ENCODE measurements at regions not wholly inside any gene's neighbourhood (a gene's known extent, or its start where the extent isn't known, plus 50 kb on each side); places are given as distances from the start of the nearest gene placed in this dataset.
"Not testable (repeated sequence)": the region's sequence is repeated elsewhere in the genome, so short reads cannot be mapped to it uniquely, and the experiment has no call there.

DNA sequence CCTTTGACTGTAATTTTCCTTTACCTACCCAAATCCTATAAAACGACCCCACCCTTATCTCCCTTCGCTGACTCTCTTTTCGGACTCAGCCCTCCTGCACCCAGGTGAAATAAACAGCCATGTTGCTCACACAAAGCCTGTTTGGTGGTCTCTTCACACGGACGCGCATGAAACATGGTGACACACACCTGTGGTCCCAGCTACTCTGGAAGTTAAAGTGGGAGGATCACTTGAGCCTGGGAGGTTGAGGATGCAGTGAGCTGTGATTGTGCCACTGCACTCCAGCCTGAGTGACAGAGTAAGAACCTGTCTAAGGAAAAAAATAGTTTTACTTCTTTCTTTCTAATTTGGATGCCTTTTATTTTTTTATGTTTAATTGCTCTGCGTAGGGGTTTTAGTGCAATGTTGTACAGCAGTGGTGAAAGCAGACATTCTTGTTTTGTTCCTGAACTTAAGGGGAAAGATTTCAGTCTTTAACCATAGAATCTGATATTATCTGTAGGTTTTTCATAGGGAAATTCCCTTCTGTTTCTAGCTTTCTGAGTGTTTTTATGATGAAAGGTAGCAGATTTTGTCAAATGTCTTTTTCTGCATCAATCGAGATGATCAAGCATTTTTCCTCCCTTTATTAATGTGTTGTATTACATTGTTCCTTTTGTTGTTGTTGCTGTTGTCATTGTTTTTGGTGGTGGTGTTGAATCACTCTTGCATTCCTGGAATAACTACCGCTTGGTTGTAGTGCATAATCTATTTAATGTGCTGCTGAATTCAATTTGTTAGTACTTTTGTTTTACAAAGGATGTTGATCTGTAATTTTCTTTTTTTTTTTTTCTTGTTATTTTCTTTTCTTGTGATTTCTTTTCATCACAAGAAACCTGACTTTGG lies 497.4 kb downstream of the DISC1 start:
- DNase-seq, result peak; percentile 32

DNA sequence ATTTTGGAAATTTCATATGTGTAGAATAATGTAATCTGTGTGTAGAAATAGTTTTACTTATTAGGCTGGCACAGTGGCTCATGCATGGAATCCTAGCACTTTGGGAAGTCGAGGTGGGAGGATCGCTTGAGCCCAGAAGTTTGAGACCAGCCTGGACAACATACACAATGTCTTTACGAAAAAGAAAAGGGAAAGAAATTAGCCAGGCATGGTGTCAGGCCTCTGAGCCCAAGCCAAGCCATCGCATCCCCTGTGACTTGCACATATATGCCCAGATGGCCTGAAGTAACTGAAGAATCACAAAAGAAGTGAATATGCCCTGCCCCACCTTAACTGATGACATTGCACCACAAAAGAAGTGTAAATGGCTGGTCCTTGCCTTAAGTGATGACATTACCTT lies 491.3 kb downstream of the DISC1 start:
- not testable (repeated sequence) for DNase-seq

DNA sequence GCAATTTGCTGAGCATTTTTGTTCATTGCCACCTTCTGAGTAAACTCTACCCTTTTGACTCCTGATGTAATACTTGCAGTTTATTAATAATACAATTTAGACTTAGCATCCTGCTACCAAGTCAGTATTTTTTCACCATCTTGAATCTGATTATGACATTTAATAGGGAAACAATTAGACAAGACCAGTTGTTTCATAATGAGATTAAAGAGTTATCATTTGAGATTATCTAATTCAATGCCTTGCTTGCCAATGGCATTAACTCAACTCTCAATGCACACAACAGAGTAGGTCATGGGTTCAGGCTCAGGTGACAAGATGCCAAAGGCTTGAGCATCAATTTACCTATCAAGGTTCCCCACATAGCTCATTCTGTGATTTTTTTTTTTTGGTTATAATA lies 488.4 kb downstream of the DISC1 start:
- DNase-seq, result no peak

DNA sequence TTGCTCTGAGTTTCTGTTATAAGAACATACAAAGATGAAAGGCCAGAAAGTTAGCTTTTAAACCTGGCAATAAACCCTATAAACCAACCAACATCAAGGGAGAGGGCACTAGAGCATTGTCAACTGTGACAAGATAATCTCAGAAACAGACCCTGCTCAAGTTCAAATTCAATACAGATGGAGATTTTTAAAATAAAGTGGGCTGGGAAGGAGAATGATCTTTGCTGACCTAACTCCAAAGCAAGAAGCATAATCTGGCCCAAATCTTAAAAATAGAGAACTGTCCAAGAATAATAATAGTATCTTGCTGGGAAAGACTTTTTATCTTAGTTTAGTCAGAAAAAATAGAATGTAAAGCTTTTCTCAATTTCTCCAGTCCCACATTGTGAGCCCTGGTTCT lies 485.5 kb downstream of the DISC1 start:
- peak; percentile 41 for DNase-seq

DNA sequence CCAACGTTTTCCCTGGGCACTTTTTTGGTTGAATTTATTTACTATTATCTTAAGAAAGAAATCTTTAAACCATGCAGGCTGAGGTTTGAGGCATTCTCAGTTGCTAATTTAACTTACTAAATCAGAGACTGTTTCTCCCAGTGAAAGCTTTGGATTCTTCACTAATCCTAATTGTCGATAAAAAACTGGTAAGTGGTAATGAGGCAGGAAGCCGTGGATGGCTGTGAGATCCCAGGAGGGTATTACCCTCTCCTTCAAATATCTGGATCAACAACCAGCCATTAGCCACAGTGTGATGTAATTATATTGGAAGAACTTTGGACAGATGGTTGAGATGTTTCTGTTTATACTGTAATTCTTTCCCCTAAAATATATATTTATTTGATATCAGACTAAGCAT lies 485.0 kb downstream of the DISC1 start:
- peak; percentile 89 for DNase-seq

DNA sequence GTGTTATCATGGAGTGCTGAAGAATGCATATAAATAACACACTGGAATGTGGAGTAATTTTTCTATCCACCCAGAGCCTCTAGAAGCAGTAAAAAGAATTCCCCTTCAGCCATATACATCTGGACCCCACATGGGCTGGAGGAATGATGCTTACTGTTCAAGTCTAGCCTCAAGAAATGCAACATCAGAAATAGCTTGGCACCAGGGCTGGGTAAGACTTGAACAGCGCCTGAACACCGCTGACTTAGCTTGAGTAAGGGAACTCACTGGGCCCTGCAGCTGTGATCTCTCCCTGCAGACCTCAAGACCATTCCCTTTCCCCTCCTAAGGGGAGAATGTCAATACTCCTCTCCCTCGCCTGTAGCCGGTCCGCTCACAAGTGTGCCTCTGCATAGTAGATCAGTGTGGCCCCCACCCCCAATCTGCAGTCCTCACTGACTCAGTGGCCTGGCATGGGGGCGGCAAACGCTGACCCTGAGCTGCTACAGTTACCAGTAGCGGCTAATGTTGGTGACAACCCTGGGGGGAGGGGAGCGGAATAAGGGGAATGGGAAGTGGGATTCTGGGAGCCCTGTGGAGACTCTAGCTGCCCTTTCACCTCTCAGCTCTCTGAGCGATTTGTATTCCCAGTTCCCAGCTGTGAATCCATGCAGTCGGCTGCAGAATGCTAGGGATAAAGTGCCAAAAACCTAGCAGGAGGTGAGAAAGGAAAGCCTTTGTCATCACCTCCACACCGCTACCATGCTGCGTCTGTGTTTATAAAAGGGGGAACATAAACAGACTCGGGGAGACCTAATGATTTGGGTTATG lies 483.9 kb downstream of the DISC1 start:
- DNase-seq, result peak; percentile 98

DNA sequence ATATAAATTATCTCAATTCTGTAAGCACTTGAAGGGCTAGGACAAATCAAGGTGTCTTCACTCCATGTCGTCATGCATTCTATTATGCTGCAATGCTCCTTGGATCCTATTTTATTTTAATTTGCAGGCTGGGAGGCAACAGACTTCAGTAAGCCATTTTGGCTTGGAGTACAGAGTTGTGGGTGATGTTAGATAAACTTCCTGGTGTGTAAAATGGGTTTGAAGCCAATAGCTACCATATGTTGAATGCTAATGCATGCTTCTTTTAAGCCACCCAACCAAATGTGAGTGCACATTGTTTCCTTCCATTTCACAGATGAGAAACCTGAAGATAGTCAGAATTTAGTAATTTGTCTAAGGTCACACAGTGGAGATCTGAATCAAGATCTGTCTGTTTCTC lies 482.8 kb downstream of the DISC1 start:
- DNase-seq, result no peak

DNA sequence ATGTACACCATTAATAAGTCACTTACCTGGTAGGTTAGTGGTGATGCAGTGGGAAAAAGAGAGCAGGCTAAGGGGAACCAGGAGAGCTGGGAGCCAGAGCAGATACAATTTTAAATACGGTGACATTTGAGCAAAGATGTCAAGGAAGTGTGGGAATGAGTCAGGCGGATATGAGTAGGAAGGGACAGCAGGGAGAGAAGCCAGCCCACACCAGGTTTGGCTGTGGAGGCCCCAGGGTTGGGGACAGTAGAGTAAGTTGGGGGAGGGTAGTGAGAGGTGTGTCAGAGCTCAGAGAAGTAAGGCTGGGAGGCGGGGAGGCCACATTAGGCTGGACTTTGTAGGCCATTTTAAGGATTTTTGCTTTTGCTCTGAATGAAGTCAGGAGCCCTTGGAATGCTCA lies 482.0 kb downstream of the DISC1 start:
- no peak for DNase-seq

DNA sequence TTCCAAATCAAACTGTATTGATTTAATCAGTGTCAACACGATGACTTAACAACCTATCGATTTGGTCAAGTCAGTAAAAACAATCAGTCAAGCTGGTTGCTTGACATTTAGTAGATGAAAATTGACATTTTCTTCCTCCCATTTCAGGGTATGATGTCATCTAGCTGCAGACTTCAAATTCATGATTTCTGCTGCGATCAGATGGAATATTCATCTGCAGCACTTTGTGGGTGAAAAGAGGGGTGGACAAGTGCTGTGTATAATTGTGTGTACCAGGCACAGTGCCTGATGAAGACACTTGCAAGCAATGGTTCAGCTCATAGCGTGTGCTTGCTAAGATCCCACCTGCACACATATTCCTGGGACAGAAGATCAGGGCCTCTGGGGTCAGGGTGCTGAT lies 479.8 kb downstream of the DISC1 start:
- no peak for DNase-seq

DNA sequence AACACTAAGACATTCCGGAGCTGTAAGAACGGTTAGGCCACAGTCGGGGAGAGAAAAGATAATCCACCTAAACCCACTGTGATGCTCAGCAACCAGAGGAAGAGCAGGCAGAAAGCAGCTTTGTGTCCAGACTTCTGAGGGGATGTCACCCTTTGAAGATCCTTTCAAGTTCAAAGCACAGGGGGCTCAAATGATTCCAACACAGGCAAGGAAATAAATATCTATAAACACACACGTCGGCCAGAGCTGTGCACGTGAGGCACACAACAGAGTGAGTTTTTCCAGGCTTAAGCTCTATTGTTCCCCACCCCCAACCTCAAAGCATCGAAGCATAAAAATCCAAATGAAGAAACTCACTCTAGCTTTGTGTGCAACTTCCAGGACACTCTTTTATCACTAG lies 479.0 kb downstream of the DISC1 start:
- DNase-seq, result no peak

DNA sequence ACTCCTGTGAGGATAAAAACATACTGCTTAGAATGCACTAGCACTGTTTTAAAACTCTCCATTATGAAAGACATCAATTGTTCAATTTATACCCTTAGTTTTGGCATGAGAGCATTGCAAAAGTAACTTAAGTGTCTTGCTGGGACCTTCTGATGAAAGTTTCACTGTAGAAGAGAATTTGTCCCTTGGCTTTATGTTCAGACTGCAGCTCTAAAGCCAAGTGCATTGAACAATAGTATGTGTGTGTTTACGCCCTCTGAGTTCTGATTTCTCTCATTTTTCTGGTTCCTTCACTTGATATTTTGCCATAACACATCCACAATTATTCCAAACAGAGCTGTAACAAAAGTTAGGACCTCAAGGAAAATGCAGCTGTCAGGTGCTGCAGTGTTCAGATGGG lies 474.6 kb downstream of the DISC1 start:
- no peak for DNase-seq

DNA sequence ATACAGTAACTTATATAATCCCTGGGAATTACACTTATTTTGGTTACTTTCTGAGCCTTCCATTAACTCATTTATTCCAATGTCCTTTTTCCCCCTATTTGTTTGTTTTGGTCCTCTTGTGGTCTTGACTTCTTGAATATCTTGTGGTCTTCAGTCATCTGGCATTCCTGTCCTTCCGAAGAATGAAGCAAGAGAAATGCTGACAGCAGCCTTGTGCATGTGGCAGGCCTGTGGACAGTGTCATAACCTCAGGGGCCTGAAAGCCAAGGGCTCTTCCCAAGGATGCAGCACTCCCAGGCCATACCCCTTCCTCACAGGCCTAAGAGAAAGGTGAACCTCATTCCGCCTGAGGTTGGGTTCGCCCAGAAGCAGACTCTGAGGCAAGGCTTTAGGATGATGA lies 470.2 kb downstream of the DISC1 start:
- no peak for DNase-seq
